Neutrophil (primary cell): ENCODE measurements at regions not wholly inside any gene's neighbourhood (a gene's known extent, or its start where the extent isn't known, plus 50 kb on each side); places are given as distances from the start of the nearest gene placed in this dataset.

Experiments
- H3K27ac ChIP-seq: fragments of 200-600 bp; sonication (generic); 2 replicates; pipeline ENCODE4 v1.5.1; 2016; ENCODE audit warnings: mild to moderate bottlenecking, moderate library complexity
- H3K27me3 ChIP-seq: fragments of 200-600 bp; sonication (generic); 2 replicates; pipeline ENCODE4 v1.6.0; 2016; ENCODE audit warnings: mild to moderate bottlenecking
- H3K36me3 ChIP-seq: fragments of 200-600 bp; sonication (generic); 2 replicates; pipeline ENCODE4 v1.5.1; 2017
- H3K4me1 ChIP-seq, 2 experiments: fragments of 200-600 bp in 1 of 2; sonication (generic) in 1 of 2; 1 replicate in 1 of 2; 2 replicates in 1 of 2; pipeline versions ENCODE4 v1.5.1 to v1.6.1; 2013 to 2016; ENCODE audit warnings: low read depth in 1 of 2, low read length in 1 of 2, mild to moderate bottlenecking in 1 of 2, moderate library complexity in 1 of 2; ENCODE audit not compliant: control insufficient read depth in 1 of 2, insufficient read depth in 1 of 2
- H3K4me3 ChIP-seq, 2 experiments: fragments of 200-600 bp in 1 of 2; sonication (generic) in 1 of 2; 1 replicate in 1 of 2; 2 replicates in 1 of 2; pipeline ENCODE4 v1.5.1; 2013 to 2016; ENCODE audit warnings: low read depth in 1 of 2, low read length in 1 of 2, mild to moderate bottlenecking in 1 of 2, moderate library complexity in 1 of 2
- H3K9me3 ChIP-seq: fragments of 200-600 bp; sonication (generic); 2 replicates; pipeline ENCODE4 v1.5.1; 2016
- TF ChIP-seq, protein P1 (sequence below): fragments of 200-600 bp; sonication (generic); IDR thresholded peaks from 2 replicates; pipeline ENCODE4 v1.5.1; 2016; ENCODE audit warnings: antibody characterized with exemption

DNA sequence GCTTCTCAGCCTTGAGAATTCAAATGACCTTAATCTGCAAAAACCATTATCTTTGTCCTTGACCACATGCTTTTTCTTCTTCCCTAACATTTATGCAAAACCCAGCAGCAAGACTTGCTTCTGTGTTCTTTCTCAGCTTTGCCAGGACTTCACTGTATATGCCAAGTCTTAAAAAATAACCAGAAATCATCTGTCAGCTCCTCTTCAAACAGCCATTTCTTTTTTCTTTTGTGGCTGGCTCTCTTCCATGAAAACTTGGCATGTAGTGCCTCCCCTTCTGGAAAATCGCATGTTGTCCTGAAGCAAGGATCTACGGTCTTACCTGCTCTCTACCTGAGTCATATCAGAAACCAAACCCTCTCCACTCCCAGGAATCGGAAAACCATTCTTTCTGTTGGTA lies 364.9 kb downstream of the RPS29 start:
- no peaks in the 10 kb centered on the region for H3K9me3 ChIP-seq
- no peaks in the 10 kb centered on the region for H3K4me1 ChIP-seq
- H3K27me3 ChIP-seq, result no peaks in the 10 kb centered on the region
- no peak overlapping the region for H3K4me3 ChIP-seq
- TF ChIP-seq, protein P1, sequence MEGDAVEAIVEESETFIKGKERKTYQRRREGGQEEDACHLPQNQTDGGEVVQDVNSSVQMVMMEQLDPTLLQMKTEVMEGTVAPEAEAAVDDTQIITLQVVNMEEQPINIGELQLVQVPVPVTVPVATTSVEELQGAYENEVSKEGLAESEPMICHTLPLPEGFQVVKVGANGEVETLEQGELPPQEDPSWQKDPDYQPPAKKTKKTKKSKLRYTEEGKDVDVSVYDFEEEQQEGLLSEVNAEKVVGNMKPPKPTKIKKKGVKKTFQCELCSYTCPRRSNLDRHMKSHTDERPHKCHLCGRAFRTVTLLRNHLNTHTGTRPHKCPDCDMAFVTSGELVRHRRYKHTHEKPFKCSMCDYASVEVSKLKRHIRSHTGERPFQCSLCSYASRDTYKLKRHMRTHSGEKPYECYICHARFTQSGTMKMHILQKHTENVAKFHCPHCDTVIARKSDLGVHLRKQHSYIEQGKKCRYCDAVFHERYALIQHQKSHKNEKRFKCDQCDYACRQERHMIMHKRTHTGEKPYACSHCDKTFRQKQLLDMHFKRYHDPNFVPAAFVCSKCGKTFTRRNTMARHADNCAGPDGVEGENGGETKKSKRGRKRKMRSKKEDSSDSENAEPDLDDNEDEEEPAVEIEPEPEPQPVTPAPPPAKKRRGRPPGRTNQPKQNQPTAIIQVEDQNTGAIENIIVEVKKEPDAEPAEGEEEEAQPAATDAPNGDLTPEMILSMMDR, result no peak
- no peak overlapping the region for H3K27ac ChIP-seq
- H3K36me3 ChIP-seq, result no peaks in the 10 kb centered on the region

GRCh38 chr14:49220492-49220891 lies 365.7 kb downstream of the RPS29 start:
- H3K27me3 ChIP-seq, result no peaks in the 10 kb centered on the region
- H3K4me3 ChIP-seq, result no peak overlapping the region
- H3K9me3 ChIP-seq, result no peaks in the 10 kb centered on the region
- no peaks in the 10 kb centered on the region for H3K36me3 ChIP-seq
- H3K4me1 ChIP-seq, result no peaks in the 10 kb centered on the region
- no peak overlapping the region for H3K27ac ChIP-seq
- TF ChIP-seq, protein P1, result no peak

GRCh38 chr14:49218436-49219092 lies 367.6 kb downstream of the RPS29 start:
- Histone ChIP-seq H3K27ac (no peak overlapping the region), H3K9me3 (no peaks in the 10 kb centered on the region), H3K36me3 (no peaks in the 10 kb centered on the region), H3K4me1 (no peaks in the 10 kb centered on the region), H3K27me3 (no peaks in the 10 kb centered on the region), H3K4me3 (no peak overlapping the region)
- TF ChIP-seq, protein P1, result no peak

DNA sequence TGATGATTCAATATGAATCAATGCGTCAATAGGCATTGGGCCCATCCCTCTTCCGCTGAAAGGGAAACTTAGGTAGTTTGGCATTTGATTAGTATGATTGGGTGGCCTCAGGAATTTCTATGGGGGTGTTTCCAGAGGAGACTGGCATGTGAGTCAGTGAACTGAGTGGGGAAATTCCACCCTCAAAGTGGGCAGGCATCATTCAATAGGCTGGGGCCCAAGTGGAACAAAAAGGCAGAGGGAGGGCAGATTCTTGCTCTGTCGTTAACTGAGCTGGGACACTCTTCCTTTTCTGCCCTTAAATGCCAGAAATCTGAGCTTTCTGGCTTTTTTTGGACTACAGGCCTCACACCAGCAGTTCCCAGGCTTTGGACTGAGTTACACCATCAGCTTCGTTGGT lies 373.5 kb downstream of the RPS29 start:
- Histone ChIP-seq H3K36me3 (no peaks in the 10 kb centered on the region), H3K27me3 (no peaks in the 10 kb centered on the region), H3K27ac (no peak overlapping the region), H3K9me3 (no peaks in the 10 kb centered on the region), H3K4me1 (no peaks in the 10 kb centered on the region), H3K4me3 (no peak overlapping the region)
- TF ChIP-seq, protein P1, result no peak

- TF ChIP-seq, protein P1, result no peak
- Histone ChIP-seq H3K4me1 (no peaks in the 10 kb centered on the region), H3K4me3 (no peak overlapping the region), H3K27ac (no peak overlapping the region), H3K9me3 (no peaks in the 10 kb centered on the region), H3K36me3 (no peaks in the 10 kb centered on the region), H3K27me3 (no peaks in the 10 kb centered on the region)
Measured at GRCh38 chr14:49209416-49209815, 376.8 kb downstream of the RPS29 start.

- TF ChIP-seq, protein P1, result no peak
- H3K4me1 ChIP-seq, result no peaks in the 10 kb centered on the region
- H3K27ac ChIP-seq, result no peak overlapping the region
Measured at GRCh38 chr14:49206828-49207227, 379.4 kb downstream of the RPS29 start.

More at GRCh38 chr14:49206828-49207227, 379.4 kb downstream of the RPS29 start:
- Histone ChIP-seq H3K27me3 (no peaks in the 10 kb centered on the region), H3K4me3 (no peak overlapping the region), H3K9me3 (no peaks in the 10 kb centered on the region), H3K36me3 (no peaks in the 10 kb centered on the region)
